HG02642 (cell line): ENCODE measurements at regions not wholly inside any gene's neighbourhood (a gene's known extent, or its start where the extent isn't known, plus 50 kb on each side); places are given as distances from the start of the nearest gene placed in this dataset.

Experiments
- ATAC-seq: cut with Tn5 transposase; IDR thresholded peaks from one replicate; pipeline ENCODE4 v1.9.1; 2021; ENCODE audit warnings: mild to moderate bottlenecking; ENCODE audit not compliant: unreplicated experiment, poor library complexity

GRCh38 chr15:99921101-99921500 is 187.9 kb upstream of the LYSMD4 start:
- ATAC-seq, result no peak

GRCh38 chr15:99918072-99918471 is 184.8 kb upstream of the LYSMD4 start:
- no peak for ATAC-seq

DNA sequence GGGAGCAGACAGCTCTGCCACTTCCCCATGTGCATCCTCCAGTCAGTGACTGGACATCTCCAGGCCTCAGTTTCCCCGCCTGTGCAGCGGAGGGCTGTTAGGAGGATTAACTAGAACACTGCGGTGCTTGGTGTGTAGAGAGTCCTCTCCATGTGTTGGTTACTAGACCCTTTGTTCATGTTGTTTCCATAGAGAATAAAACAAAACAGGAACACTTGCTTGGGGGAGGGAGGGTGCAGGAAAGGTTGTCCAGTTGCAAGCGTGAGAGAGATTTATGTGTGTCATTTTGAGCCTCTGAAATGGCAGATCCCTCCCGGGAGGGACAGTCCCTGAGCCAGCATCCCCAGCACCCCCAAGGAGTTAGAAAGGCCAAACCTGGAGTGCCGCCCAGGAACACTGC is 184.0 kb upstream of the LYSMD4 start:
- ATAC-seq, result no peak

- ATAC-seq, result no peak
Observed at GRCh38 chr15:99916668-99917223, 183.5 kb upstream of the LYSMD4 start.

DNA sequence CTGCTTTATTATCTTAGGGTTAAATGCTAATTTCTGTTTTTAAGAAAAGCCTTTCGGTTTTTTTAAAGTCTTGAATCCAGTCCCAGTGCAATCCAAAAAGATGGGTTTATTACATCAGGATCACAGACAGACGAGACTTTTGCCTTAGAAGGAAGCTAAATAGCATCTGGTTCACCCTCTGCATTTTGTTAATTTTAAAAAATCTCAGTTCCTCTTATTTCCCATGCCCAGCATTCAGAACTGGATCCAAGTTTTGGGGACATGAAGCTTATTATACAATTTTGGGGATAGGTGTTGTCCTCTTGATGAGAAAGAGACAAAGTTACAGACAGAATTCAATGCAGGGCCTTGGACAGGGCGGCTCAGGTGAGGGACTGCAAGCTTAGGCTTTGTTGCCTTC is 181.5 kb upstream of the LYSMD4 start:
- no peak for ATAC-seq

- no peak for ATAC-seq
Observed at GRCh38 chr15:99911816-99912215, 178.6 kb upstream of the LYSMD4 start.

DNA sequence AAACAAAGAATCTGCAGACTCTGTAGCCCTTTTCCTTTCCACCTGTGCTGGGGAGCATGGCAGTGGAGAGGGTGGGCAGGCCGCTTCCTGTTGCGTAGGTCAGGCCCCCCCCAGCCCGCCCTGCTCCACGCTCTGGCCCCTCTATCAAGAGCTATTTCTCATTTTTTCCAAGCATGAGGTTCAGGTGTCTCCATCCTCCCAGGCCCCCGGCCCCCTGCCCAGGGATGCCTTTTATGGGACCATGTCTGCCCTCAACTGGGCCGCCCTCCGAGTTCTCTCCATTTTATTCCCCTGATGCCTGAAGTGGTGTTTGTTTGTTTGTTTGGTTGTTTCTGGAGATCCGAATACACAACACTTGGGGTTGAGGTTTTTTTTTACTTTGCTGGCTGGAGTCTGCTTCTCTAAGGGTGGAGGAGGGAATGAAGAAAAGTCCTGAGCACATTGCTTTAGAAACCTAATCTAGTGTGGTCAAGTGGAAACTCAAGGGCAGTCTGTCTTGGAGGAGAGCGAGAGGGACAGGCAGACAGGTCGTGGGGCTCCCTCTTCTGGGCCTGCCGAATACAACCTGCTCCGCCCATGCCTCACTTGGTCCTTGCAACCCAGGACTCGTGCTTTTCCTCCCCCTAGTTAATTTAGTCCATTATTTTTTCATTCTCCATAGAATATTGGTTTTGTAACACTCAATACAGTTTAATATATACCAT is 176.5 kb upstream of the LYSMD4 start:
- no peak for ATAC-seq

- no peak for ATAC-seq
Observed at GRCh38 chr15:99907698-99908097, 174.5 kb upstream of the LYSMD4 start.

DNA sequence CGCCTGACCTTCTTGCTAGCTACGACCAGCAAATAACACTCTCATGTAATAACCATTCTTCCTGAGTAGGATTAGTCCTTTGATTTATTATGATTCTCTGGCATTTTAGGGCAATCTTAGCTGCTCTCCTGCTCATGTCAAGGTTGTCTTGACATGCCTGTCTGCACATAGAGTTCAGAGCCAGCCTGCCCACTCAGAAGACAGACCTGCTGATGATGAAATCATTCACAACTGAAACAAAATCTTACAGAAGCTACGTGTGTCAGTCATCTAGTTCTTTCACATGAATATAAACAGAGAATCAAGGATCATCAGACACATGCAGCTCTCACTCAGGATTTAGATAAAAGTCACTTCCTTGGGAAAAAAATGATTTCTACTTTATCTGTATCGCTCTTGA is 173.6 kb upstream of the LYSMD4 start:
- ATAC-seq, result no peak

DNA sequence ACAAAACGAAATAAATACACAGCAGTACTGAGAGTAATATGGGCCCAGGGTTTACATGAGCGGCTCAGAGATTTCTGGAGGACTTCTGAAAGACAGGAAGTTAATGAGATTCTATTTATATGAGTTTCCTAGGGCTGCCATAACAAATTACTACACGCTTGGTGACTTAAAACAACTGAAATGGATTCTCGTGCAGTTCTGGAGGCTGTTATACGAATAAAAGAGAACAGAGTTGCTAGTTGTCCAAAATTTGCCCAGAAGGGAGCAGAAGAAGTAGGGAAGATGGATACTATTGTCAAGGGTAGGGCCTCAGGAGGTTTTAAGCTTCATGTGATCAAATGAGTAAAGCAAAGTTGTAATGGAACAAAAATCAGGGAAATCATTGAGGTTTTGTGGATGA is 173.1 kb upstream of the LYSMD4 start:
- no peak for ATAC-seq

DNA sequence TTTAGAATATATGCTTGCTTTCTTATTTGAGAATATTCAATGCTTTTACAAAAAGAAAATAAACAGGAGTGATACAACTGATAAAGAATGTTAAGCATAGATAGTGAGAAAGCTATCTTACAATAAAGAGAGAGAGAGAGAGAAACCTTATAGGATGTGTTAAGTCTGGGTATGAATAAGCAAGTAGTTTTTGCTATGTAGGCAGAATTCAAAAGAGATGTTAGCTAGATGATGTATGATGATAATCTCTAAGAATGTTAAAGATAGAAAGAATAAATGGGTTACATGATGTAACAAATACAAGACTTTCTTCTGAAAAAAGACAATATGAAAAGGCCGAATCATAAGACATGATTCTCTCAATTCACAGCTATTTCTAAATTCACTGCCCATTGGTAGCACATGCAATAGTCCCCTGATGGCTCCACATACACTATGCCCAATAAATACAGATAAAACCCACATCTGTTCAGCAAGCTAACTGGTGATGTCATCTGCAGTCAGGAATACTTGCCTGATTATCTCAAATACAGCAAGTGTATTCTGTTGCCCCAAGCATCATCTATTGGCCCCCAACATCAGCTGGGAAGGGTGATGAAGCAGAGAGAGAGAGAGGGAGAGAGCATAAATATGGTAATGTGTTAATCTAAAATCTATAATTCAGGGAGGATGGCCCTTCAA is 169.2 kb upstream of the LYSMD4 start:
- no peak for ATAC-seq

DNA sequence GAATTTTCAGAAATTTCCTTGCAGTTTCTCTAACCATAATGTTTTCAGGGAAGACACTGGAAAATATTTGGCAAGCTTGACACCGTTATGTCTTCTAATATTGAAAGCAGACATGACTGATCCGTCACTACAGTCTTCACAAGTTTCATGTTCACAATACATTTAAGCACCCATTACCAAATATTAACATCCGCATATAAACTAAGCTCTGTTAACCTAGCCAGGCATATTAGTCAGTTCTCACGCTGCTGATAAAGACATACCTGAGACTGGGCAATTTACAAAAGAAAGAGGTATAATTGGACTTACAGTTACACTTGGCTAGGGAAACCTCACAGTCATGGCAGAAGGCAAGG is 162.7 kb upstream of the LYSMD4 start:
- no peak for ATAC-seq

- no peak for ATAC-seq
Observed at GRCh38 chr15:99895189-99895955, 162.1 kb upstream of the LYSMD4 start.

DNA sequence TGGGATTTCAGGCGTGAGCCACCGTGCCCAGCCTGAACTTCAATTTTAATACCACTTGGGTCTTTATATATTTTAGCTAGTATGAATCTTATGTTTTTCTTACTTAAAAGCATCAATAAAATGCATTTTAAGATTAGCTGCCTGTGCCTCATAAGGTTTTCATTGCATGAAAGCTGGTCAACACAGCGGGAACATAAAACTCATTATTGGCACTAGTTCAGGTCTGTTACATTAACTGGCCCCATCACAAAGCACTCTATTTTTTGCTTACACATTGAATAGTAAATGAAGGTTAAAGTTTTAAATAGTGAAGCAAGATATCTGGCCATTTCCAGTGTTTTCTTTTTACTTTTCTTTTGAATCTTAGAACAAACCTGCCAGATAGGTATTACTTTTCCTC is 145.6 kb upstream of the LYSMD4 start:
- no peak for ATAC-seq

- ATAC-seq, result no peak
Observed at GRCh38 chr15:99873451-99873850, 140.2 kb upstream of the LYSMD4 start.

DNA sequence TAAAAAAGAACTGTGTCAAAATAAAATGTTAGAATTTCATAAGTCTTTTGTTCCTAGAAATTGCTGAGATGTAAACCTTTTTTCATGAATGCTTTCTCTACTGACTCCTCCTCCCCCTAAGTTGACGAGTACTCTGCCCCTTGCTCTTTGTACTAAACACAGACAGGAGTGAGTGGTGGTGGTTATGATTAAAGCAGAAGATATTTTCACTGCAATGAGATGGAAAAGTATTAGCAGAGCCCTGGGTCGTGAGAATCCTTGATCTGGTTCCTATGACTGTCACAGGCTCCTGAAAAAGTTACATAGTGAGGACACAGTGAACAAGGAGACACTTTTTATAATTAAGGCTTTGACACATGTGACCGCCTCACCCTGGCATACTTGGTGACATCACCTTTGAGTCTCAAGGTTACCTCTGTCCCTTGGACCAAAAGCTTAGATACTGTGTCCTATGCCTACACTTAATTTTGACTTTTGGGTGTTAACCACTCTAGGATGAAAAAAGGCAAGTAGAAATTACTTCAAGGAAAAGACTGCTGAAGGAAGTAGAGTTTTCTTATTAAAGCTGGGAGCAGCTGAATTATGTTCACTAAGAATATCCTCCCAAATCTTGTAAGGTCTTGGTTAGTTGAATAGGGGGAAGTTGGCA is 130.4 kb upstream of the LYSMD4 start:
- ATAC-seq, result no peak

- ATAC-seq, result no peak
Observed at GRCh38 chr15:99857836-99858235, 124.6 kb upstream of the LYSMD4 start.

DNA sequence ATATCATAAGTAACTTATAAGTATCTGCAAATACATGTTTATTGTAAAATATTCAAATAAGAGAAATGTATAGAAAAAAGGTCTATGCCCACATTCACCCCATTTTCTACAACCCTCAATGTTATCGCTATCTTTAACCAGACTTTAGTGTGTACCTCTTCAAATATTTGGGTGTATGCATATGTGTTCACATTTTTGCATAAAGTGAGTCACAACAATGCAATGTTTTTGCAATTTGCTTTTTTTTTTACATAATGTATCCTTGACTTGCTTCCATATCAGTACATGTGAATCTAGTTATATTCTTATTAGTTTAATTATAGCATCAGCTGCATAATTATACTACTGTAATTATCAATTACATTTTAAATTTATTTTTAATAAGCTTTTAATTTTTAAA is 117.3 kb upstream of the LYSMD4 start:
- ATAC-seq, result no peak

- ATAC-seq, result peak; percentile 79
Observed at GRCh38 chr15:99845009-99845408, 111.8 kb upstream of the LYSMD4 start.

- ATAC-seq, result no peak
Observed at GRCh38 chr15:99844150-99844549, 110.9 kb upstream of the LYSMD4 start.

- ATAC-seq, result peak; percentile 52
Observed at GRCh38 chr15:99842071-99842470, 108.8 kb upstream of the LYSMD4 start.
